ENCODE measurements at regions not wholly inside any gene's neighbourhood (a gene's known extent, or its start where the extent isn't known, plus 50 kb on each side); places are given as distances from the start of the nearest gene placed in this dataset.

GRCh38 chr13:109500146-109500773 is 286.1 kb downstream of the IRS2 start:
- FAIRE-seq, result no peak

DNA sequence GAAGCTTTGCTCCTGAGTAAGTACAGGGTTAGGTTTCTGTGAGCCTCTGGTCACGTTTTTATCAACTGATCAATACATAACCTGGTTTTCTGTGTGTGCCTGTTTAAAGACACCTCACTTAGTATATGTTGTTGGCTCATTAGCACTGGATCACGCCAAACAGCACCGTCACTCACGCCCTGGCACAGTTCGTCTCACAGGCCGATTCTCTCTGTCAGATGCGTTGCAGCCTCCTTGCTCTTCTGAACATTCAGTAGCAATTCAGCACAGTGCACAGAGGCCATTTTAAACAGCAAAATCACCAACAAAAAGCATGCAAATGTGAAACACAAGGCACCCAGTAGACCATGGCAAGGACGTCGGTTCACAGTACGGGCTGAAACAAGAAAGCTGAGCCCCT is 288.5 kb downstream of the IRS2 start:
- FAIRE-seq, result no peak

DNA sequence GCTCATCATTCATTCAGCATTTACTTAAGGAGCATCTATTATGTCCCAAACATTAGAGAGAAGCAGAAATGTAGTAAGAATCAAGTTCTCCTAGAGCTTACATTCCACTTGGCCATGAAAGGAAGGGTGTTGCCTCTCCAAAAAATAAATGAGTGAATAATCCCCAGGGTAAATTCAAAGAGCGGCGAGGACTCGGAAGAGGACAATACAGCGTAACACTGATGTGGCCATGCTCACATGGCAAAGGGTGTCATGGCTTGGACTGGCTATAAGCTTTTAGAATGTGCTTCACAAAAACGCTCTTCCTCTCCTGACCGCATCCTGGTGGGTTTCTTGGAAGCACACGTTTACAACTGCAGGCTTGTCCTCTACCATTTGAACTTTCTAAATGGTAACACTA is 290.2 kb downstream of the IRS2 start:
- no peak for FAIRE-seq

DNA sequence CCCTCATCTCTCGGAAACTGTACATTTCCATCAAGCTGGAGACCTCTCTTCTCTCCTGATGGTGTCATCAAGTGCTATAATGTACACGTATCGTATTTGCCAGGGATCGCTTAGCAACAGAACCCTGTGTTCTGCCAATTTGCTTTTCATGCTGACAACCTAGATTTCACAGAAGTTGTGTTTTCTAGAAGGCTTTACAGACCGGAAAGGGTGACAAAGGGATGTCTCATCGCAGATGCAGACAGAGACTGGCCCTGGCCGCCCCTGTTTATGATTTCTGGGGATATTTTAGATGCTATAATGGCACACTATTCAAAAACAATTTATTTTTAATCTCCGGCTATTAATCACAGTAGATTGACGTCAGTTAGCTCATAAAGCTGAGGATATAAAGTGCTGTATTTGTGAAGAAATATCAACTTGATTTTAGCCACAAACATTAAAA is 291.4 kb downstream of the IRS2 start:
- no peak for FAIRE-seq

- FAIRE-seq, result no peak
Observed at GRCh38 chr13:109485136-109485794, 301.1 kb downstream of the IRS2 start.

GRCh38 chr13:109483284-109483683 is 303.1 kb downstream of the IRS2 start:
- FAIRE-seq, result no peak

GRCh38 chr13:109481040-109481439 is 305.3 kb downstream of the IRS2 start:
- FAIRE-seq, result no peak

- no peak for FAIRE-seq
Observed at GRCh38 chr13:109480011-109480955, 306.1 kb downstream of the IRS2 start.

DNA sequence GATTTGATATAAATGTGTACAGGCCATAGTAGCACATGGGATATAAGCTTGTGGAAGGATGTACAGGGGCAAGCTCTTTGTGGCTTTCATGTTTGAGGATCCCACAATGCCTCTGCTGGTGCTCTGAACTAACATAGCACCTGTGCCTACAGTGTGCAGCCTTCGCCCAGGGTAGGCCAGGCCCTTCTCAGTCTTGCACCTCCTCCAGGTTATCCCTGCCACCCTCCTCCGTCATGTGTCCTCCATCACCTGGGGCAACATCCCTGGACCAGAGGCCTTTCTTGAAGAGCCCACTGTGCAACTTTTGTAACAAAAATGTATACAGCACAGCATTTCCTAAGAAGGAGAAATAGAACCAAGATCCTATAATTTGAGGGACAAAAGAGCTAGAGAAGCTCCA is 306.8 kb downstream of the IRS2 start:
- FAIRE-seq, result no peak

GRCh38 chr13:109476001-109476400 is 310.4 kb downstream of the IRS2 start:
- no peak for FAIRE-seq

DNA sequence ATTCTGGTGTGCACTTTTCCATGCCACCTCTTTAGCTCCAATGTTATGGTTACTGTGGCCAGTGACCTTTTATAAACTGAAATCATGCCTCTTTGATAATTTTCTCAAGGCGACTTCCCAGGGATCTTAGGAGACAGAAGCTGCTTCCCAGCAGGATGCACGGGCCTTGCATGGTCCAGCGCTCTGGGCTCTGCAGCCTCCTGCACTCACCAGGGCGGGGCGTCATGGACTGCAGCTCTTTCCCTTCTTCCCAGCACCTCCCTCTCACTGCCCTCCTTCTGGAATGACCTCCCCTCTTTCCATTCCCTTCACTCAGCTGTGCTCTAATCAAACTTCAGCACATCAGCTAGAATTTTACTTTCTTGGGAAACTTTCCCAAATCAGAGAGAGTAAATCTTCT is 318.3 kb downstream of the IRS2 start:
- FAIRE-seq, result no peak

- no peak for FAIRE-seq
Observed at GRCh38 chr13:109465148-109465547, 321.2 kb downstream of the IRS2 start.

DNA sequence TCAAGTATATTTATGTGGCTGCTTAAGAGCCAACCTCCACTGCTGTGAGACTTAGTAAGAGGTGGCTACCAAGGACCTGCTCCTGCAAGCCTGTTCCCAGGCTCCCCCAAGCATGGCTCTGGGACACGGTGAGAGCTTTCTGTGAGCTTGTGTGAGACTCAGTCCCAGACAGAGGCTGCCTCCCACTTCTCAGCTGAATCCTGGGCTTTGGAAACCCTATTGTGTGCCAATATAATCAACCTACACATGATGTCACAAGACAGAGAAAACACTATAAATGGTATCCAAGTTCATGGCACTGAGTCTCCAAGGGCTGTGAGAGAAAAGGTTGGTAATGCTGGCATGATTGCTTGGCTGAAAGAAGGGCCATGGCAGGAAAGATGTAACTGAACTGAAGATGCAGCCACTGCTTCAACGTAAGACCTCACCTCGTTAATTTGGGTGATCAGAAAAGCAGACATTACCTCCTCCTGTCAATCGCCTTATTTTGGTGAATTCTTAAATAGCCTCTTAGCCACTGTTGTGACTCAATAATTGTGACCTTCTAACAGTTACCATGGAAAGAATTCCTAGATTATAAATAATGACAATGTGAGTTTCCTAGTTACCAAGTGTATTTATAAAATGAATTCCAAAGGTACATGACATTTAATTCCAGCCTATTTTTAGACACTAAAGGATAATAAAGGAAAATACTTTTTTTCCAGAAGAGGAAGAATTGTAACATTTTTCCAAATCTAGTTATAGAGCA is 332.0 kb downstream of the IRS2 start:
- FAIRE-seq, result no peak

DNA sequence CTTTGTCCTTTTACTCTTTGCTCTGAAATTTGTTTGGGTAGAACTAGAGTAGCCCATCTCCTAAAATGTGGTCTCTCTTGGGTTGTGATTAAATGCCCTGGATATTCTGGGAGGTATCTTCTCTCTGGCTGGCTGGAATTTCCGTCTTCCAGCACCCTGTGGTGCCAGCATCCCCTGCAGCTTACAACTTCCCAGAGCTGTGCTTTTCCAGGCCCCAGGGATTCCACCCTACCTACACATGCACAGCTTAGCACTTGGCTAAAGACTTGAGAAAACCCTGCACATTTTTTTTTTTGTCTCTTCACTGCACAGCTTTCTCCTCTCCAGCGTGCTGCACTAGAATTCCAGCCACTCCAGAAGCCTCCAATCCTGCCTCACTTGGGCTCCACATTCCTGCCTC is 334.7 kb downstream of the IRS2 start:
- FAIRE-seq, result no peak

GRCh38 chr13:109448629-109449028 is 337.8 kb downstream of the IRS2 start:
- FAIRE-seq, result no peak

DNA sequence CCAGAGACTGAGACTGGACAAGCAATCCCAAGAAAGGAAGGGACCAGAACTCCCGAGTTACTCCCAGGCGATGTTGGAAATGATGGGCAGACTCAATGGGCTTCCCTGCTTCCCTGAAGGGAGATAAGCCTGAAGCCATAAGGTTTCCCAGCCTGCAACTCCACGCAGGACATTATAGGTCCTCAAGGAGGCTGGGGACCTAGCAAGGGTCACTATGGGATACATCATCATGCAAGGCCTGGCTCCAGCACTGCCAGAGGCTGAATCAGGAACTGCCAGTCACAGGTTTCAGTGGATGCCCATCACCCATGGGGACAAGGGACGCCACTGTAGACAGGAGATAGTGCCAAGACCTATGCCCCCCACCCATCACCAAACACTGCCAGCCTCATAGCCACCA is 338.7 kb downstream of the IRS2 start:
- no peak for FAIRE-seq

DNA sequence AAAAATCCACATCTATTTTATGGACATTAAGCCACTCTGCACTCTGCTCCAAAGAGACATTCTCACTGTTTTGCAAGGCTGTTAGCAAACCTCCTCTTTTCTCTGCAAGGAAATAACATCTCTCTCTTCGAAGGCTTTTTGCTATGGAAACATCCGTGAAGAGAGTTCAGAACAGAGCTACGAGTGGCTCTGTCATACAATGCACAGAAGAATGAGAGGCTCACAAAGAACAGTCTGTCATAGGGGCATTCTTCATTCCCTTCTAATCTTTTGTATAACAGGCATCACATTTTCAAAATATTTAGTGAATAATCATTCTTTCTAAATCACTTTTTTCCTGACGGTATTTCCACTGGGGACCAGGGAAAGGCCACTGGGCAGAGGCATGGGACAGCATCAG is 346.1 kb downstream of the IRS2 start:
- no peak for FAIRE-seq

DNA sequence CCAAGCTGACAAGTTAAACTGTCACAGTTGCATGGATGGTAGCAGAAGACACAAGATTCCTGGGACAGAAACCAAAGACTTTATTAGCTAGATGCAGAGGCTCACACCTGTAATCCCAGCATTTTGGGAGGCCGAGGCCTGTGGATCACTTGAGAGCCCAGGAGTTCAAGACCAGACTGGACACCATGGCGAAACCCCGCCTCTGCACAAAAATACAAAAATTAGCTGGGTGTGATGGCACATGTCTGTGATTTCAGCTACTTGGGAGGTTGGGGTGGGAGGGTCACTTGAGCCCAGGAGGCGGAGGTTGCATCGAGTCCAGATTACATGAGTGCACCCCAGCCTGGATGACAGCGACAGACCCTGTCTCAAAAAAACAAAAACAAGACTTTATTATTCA is 346.6 kb downstream of the IRS2 start:
- FAIRE-seq, result no peak

DNA sequence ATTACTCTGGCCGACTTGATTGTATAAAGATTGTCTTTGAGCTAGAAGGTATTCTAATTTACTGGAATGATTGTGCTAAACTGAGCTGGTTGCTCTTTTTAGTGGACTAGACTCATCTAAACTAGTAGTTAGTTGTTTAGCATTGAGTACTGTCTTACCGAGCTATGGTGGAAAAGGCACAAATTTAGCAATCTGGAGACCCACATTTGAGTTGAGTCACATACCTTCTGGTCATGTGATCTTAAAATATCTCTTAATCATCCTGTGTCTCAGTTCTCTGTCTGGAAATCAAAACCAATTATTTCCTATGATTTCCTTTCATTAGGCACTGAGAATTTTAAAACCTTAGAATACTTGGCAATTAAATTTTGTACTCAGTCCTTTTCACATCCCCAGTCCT is 349.5 kb downstream of the IRS2 start:
- FAIRE-seq, result no peak

DNA sequence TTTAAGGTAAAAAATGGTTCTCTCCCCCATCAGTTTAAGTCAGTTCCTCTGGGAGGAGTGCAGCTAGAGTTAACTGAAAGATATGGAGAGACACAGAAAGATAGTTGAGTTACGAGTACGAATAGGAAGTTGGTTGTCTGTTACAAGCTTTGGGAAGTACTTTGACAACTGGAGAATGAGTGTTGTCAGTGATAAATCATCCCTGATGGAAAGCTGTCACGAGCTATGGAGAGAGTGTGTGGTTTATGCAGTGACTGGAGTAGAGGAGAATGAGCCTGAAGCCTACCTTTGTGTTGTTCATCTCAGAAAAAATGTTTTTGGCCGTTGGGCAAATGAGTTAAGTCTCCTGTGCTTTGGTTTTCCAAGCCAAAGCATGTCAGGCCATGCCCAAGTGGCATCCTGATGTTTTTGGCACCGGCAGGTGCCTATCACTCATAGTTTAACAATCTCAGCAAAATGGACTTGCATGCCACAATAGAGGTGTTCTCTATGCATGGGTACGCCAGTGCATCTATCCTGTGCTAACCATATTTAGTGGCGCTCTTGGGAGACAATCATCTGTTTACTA is 350.2 kb downstream of the IRS2 start:
- no peak for FAIRE-seq

DNA sequence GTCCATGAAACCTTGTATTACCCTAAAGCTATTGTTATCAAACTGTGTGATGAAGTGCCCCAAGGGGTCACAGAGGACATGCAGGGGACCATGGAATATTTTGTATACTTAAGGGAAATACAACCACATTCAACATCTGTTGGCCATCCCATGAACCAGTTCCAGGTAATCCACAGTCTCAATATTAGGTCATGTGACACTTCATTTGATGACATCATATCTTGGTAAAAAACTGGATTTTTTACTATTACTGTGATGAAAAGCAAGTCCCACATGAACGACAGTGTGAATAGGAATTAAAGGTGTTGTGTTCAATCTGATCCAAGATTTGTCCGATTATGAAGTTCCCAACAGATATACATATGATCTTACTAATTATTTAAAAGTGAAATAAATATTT is 355.2 kb downstream of the IRS2 start:
- no peak for FAIRE-seq

DNA sequence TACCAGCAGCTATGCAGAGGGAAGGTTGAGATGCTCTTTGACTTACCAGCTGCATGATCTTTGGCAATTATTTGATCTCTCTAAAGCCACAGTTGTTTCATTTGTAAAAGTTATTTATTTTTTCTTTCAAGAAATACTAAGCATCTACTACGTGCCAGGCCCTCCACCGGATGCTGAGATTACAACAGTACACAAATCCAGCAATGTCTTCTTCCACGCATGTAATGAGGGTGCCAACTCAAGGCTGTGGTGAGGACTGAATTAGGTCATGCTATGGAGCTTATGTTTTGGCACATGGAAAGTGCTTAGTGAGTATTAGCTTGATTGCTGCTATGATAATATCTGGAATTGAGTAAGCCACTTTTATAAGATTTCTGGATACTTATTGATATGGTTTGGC is 358.2 kb downstream of the IRS2 start:
- no peak for FAIRE-seq

- no peak for FAIRE-seq
Observed at GRCh38 chr13:109427695-109428094, 358.7 kb downstream of the IRS2 start.

Measured in TTC549 (cell line).